Tibial artery (tissue), 4 donors: ENCODE measurements at regions not wholly inside any gene's neighbourhood (a gene's known extent, or its start where the extent isn't known, plus 50 kb on each side); places are given as distances from the start of the nearest gene placed in this dataset.

Source experiments
- DNase-seq, 2 donors: peaks; one replicate each; pipeline ENCODE4 v3.0.0-alpha.2; 2019
- H3K27ac ChIP-seq, 2 donors: fragments of 200-600 bp; sonication (generic) in 1 of 2; 1 replicate in 1 of 2; 2 replicates in 1 of 2; pipeline ENCODE4 v1.5.1; 2018 to 2019; ENCODE audit warnings: mild to moderate bottlenecking in 1 of 2
- H3K27me3 ChIP-seq, 2 donors: fragments of 200-600 bp; sonication (generic) in 1 of 2; one replicate each; pipeline versions ENCODE4 v1.5.1 to v1.6.0; 2016 to 2019
- H3K36me3 ChIP-seq, 3 donors: fragments of 200-600 bp; sonication (generic) in 2 of 3; one replicate each; pipeline ENCODE4 v1.5.1; 2016 to 2019; ENCODE audit warnings: mild to moderate bottlenecking in 2 of 3
- H3K4me1 ChIP-seq, 4 donors: fragments of 200-600 bp; sonication (generic) in 2 of 4; 1 replicate in 3 of 4; 2 replicates in 1 of 4; pipeline ENCODE4 v1.5.1; 2016 to 2019
- H3K4me3 ChIP-seq, 2 donors: fragments of 200-600 bp; sonication (generic) in 1 of 2; 1 replicate in 1 of 2; 2 replicates in 1 of 2; pipeline ENCODE4 v1.5.1; 2018 to 2019; ENCODE audit warnings: mild to moderate bottlenecking in 2 of 2
- H3K9me3 ChIP-seq, 3 donors: fragments of 200-600 bp; sonication (generic) in 1 of 3; one replicate each; pipeline ENCODE4 v1.5.1; 2016 to 2019
- CTCF ChIP-seq, 2 experiments: fragments of 200-600 bp in 1 of 2; fragments of 450-650 bp in 1 of 2; IDR thresholded peaks; one replicate each; pipeline ENCODE4 v1.5.1; 2017 to 2019; ENCODE audit warnings: antibody characterized with exemption in 2 of 2, mild to moderate bottlenecking in 1 of 2, moderate library complexity in 1 of 2
- intact Hi-C: fragments of 100-400 bp; cut with DNase I; formaldehyde crosslinking; loops from one replicate; pipeline ENCODE4 v1.15.0; 2023; ENCODE audit warnings: low total_unique reads

DNA sequence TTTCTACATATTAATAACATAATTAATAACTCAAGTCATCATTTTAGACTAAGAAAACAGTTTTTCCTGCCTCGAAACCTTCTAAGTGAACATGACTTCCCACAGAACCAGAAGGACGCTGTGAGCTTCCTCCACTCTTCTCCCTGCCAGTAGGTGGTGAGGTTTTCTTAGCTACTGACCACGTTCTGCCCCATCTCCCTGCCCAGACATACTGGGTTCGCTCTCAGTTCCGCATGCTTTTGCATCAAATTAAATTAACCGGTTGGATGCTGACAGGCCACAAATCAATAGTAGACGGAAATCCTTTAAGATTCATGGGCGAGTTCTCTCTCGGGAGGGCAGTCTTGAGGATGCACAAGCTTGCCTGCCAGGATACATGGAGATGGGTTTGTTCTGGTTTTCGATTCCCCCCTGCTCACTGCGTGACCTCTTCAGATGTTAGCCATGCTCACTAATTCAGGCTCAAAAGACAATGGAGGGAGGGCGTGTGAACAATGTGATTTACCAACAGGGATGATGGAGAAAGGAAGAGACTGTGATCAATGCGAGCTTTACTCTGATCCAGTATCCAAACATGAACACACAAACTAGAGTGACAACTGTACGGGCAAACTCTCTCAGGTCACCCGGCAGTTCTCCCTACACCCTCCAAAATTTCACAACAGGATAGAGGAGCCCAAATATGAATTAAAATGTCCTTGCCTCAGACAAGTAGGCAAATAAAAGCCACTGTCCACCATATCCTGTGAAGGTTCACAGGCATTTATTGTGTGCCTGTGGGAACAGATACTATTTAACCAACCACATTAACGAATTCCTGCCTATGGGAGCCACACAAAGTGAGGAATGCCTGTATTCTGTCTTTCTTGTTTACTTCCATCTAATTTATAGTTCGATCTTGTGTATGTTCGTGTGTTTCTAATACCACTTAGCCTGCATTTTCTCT lies 375.7 kb downstream of the EIPR1 start:
- intact Hi-C loops: no loop called here

DNA sequence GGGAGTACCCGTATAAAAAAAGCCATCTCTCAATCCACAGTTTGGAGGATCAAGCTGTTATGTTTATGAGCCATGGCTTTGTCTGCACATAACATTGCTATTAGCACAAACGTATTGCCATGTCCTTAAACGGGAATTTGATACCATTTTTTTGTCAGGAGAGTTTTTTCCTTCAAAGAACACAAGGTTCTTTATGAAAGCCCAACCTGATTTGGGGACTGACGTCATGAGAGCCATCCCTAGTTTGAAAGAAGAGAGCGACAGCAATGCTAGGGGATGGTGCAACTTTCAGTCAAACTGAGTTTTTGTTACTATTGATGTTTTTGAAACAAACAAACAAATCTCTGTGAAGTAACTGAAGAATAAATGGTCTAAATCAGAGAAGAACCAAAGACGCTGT lies 376.6 kb downstream of the EIPR1 start:
- Histone ChIP-seq H3K27me3 (no peaks in the 10 kb centered on the region), H3K4me3 (no peak overlapping the region), H3K27ac (no peak overlapping the region), H3K36me3 (no peaks in the 10 kb centered on the region), H3K4me1 (no peaks in the 10 kb centered on the region), H3K9me3 (no peaks in the 10 kb centered on the region)
- no peak for DNase-seq
- intact Hi-C loops: no loop called here
- TF ChIP-seq CTCF (IDR thresholded peaks at IDR 0.05): no peak

More for the DNA sequence above, 375.7 kb downstream of the EIPR1 start:
- no peaks in the 10 kb centered on the region for H3K9me3 ChIP-seq
- H3K27me3 ChIP-seq: no peaks in the 10 kb centered on the region
- no peaks in the 10 kb centered on the region for H3K36me3 ChIP-seq
- no peak for TF ChIP-seq CTCF (IDR thresholded peaks at IDR 0.05)
- no peaks in the 10 kb centered on the region for H3K4me1 ChIP-seq
- DNase-seq: no peak
- H3K27ac ChIP-seq: no peak overlapping the region
- no peak overlapping the region for H3K4me3 ChIP-seq

DNA sequence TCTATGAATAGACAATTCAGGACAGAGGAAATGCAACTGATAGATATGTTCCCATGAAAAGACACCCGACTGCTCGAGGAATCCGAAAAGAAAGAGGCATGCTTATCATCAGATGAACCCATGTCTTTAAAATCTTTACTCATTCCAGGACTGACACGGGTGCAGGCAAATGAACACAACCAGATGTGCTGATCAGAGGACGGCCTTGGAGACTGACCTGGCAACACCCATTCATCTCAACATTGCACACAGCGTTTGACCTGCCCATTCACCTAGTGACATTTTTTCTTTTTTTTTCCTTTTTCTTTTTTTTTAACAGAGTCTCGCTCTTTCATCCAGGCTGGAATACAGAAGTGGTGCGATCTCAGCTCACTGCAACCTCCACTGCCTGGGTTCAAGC lies 377.5 kb downstream of the EIPR1 start:
- DNase-seq: no peak
- H3K27me3 ChIP-seq: no peaks in the 10 kb centered on the region
- H3K27ac ChIP-seq: no peak overlapping the region
- intact Hi-C loops: no loop called here
- no peaks in the 10 kb centered on the region for H3K9me3 ChIP-seq
- no peaks in the 10 kb centered on the region for H3K36me3 ChIP-seq
- TF ChIP-seq CTCF (IDR thresholded peaks at IDR 0.05): no peak
- no peaks in the 10 kb centered on the region for H3K4me1 ChIP-seq
- no peak overlapping the region for H3K4me3 ChIP-seq

DNA sequence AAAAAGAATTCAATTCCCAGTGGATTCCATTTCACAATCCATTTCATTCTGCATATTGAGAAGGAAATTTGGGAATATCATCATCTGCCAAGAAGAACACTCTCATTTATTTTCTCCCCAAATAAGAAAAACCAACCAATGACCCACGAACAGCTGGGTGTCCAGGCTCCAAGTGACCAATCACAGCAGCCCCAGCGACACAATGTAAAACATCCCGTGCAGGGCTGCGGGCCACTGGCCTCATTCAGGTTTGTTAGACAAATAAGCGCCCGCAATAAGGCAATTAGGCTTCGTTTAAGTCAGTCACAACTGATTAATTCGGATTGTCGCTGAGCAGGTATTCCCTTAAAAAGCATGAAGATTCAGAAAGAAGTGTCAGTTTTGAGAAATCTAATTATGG lies 378.6 kb downstream of the EIPR1 start:
- H3K27ac ChIP-seq: no peak overlapping the region
- no peak for TF ChIP-seq CTCF (IDR thresholded peaks at IDR 0.05)
- no peaks in the 10 kb centered on the region for H3K36me3 ChIP-seq
- no peaks in the 10 kb centered on the region for H3K27me3 ChIP-seq
- no peaks in the 10 kb centered on the region for H3K9me3 ChIP-seq
- no peak for DNase-seq
- H3K4me3 ChIP-seq: no peak overlapping the region
- H3K4me1 ChIP-seq: no peaks in the 10 kb centered on the region
- intact Hi-C loops: no loop called here

- no peak for TF ChIP-seq CTCF (IDR thresholded peaks at IDR 0.05)
- H3K27me3 ChIP-seq: no peaks in the 10 kb centered on the region
- DNase-seq: no peak
- no peak overlapping the region for H3K27ac ChIP-seq
- no peaks in the 10 kb centered on the region for H3K4me1 ChIP-seq
- no peaks in the 10 kb centered on the region for H3K36me3 ChIP-seq
- no peaks in the 10 kb centered on the region for H3K9me3 ChIP-seq
- H3K4me3 ChIP-seq: no peak overlapping the region
- intact Hi-C loops: no loop called here
These were observed 384.4 kb downstream of the EIPR1 start for GRCh38 chr2:2993172-2993692.
